H1 (cell line): ENCODE measurements at regions not wholly inside any gene's neighbourhood (a gene's known extent, or its start where the extent isn't known, plus 50 kb on each side); places are given as distances from the start of the nearest gene placed in this dataset.

Experiments
- CTCF ChIA-PET: fragments of 300-600 bp; sonication (Branson Sonifier 250); formaldehyde crosslinking; loops from one replicate; lab custom pipeline; 2021; ENCODE audit not compliant: partially characterized antibody; lab: Charles Lee
- POLR2A ChIA-PET: fragments of 300-600 bp; sonication (Branson Sonifier 250); formaldehyde crosslinking; loops from one replicate; lab custom pipeline; 2021; ENCODE audit warnings: inconsistent platforms; ENCODE audit not compliant: partially characterized antibody; lab: Charles Lee
- DNase-seq, 2 experiments: peaks; one replicate each; pipeline versions ENCODE4 v3.0.0 to v3.0.0-alpha.2; 2010 to 2022; ENCODE audit warnings: low spot score in 2 of 2, low read depth in 1 of 2, mixed read lengths in 1 of 2
- FAIRE-seq: peaks from 2 replicates; lab custom pipeline; 2011; peaks lifted over from hg19 to GRCh38; lab: Jason Lieb, UNC
- H2AFZ ChIP-seq: 2 replicates; pipeline ENCODE4 v1.8.1; 2012; ENCODE audit warnings: low read length, inconsistent platforms
- H2AK5ac ChIP-seq: 2 replicates; pipeline ENCODE4 v1.6.1; 2013; ENCODE audit warnings: low read depth, low read length
- H2BK120ac ChIP-seq: replicated peaks from 2 replicates; pipeline ENCODE3; 2013; ENCODE audit warnings: low read depth, low read length, inconsistent platforms
- H2BK12ac ChIP-seq: 2 replicates; pipeline ENCODE4 v1.6.1; 2013; ENCODE audit warnings: low read depth, low read length
- H2BK15ac ChIP-seq: 2 replicates; pipeline ENCODE4 v1.6.1; 2013; ENCODE audit warnings: low read length
- H2BK20ac ChIP-seq: 2 replicates; pipeline ENCODE4 v1.6.1; 2013; ENCODE audit warnings: low read length
- H2BK5ac ChIP-seq: 2 replicates; pipeline ENCODE4 v1.6.1; 2013; ENCODE audit warnings: low read depth, low read length
- H3K14ac ChIP-seq: 2 replicates; pipeline ENCODE4 v1.6.1; 2013; ENCODE audit warnings: inconsistent platforms; ENCODE audit not compliant: insufficient read length
- H3K18ac ChIP-seq: 2 replicates; pipeline ENCODE4 v1.6.1; 2013; ENCODE audit warnings: low read length; ENCODE audit errors: extremely low read depth
- H3K23ac ChIP-seq: 2 replicates; pipeline ENCODE4 v1.6.1; 2013; ENCODE audit warnings: inconsistent platforms; ENCODE audit not compliant: insufficient read length
- H3K23me2 ChIP-seq: 2 replicates; pipeline ENCODE4 v1.6.1; 2013; ENCODE audit warnings: low read depth, low read length
- H3K27ac ChIP-seq: 2 replicates; pipeline ENCODE4 v1.6.1; 2011; ENCODE audit warnings: low read depth, low read length, inconsistent platforms
- H3K27me3 ChIP-seq, 4 experiments: replicated peaks in 1 of 4; 1 replicate in 1 of 4; 2 replicates in 3 of 4; pipeline versions ENCODE4 v1.6.1 to v1.8.1; 2011 to 2013; ENCODE audit warnings: low read length in 3 of 4, mild to moderate bottlenecking in 3 of 4, inconsistent platforms in 2 of 4, mixed read lengths in 2 of 4, moderate library complexity in 1 of 4; ENCODE audit not compliant: control insufficient read depth in 3 of 4, insufficient read depth in 3 of 4; ENCODE audit errors: extremely low read depth in 1 of 4
- H3K36me3 ChIP-seq, 4 experiments: 2 replicates each; pipeline versions ENCODE4 v1.6.1 to v1.8.1; 2011 to 2013; ENCODE audit warnings: mild to moderate bottlenecking in 4 of 4, low read length in 3 of 4, moderate library complexity in 2 of 4, control low read depth in 1 of 4, inconsistent platforms in 1 of 4; ENCODE audit not compliant: insufficient read depth in 4 of 4, control insufficient read depth in 2 of 4
- H3K4ac ChIP-seq: replicated peaks from 2 replicates; pipeline ENCODE3; 2013; ENCODE audit warnings: low read length, low read depth, mixed read lengths, inconsistent platforms; ENCODE audit not compliant: insufficient read length
- H3K4me1 ChIP-seq, 4 experiments: replicated peaks in 1 of 4; 1 replicate in 1 of 4; 2 replicates in 3 of 4; pipeline versions ENCODE4 v1.6.1 to v1.8.1; 2011 to 2013; ENCODE audit warnings: low read length in 3 of 4, inconsistent platforms in 2 of 4, mixed read lengths in 1 of 4; ENCODE audit not compliant: insufficient read depth in 4 of 4, control insufficient read depth in 3 of 4
- H3K4me2 ChIP-seq, 2 experiments: 2 replicates each; pipeline versions ENCODE4 v1.6.1 to v1.8.1; 2011 to 2013; ENCODE audit warnings: low read depth in 2 of 2, low read length in 2 of 2, control low read depth in 1 of 2, inconsistent platforms in 1 of 2, mild to moderate bottlenecking in 1 of 2; ENCODE audit not compliant: insufficient read depth in 1 of 2
- H3K4me3 ChIP-seq, 4 experiments: fragments of 200-600, 300-600 bp in 1 of 4; sonication (generic), shearing (Covaris generic), sonication (Bioruptor Twin) in 1 of 4; 2 replicates each; pipeline versions ENCODE4 v1.5.1 to v1.8.1; 2011 to 2016; ENCODE audit warnings: low read length in 4 of 4, low read depth in 3 of 4, control low read depth in 2 of 4, inconsistent platforms in 2 of 4, mild to moderate bottlenecking in 2 of 4, mixed read lengths in 1 of 4, moderate library complexity in 1 of 4; ENCODE audit not compliant: insufficient read depth in 2 of 4; ENCODE audit errors: extremely low read depth in 1 of 4
- H3K56ac ChIP-seq: replicated peaks from 2 replicates; pipeline ENCODE3; 2013; ENCODE audit warnings: low read depth, mild to moderate bottlenecking, mixed read lengths, low read length, inconsistent platforms; ENCODE audit not compliant: insufficient read length
- H3K79me1 ChIP-seq: 2 replicates; pipeline ENCODE4 v1.6.1; 2013; ENCODE audit warnings: low read depth, low read length, control low read depth
- H3K79me2 ChIP-seq, 2 experiments: 2 replicates each; pipeline versions ENCODE4 v1.6.1 to v1.8.1; 2012 to 2013; ENCODE audit warnings: low read length in 2 of 2, mild to moderate bottlenecking in 2 of 2, inconsistent platforms in 1 of 2; ENCODE audit not compliant: insufficient read depth in 2 of 2, control insufficient read depth in 1 of 2
- H3K9ac ChIP-seq, 4 experiments: replicated peaks in 1 of 4; 1 replicate in 1 of 4; 2 replicates in 3 of 4; pipeline versions ENCODE4 v1.6.1 to v1.8.1; 2011 to 2013; ENCODE audit warnings: low read depth in 3 of 4, low read length in 3 of 4, control low read depth in 2 of 4, mild to moderate bottlenecking in 2 of 4, moderate library complexity in 2 of 4, inconsistent platforms in 1 of 4; ENCODE audit errors: extremely low read depth in 1 of 4
- H3K9me3 ChIP-seq, 2 experiments: 2 replicates each; pipeline versions ENCODE4 v1.6.1 to v1.8.1; 2012 to 2013; ENCODE audit warnings: mild to moderate bottlenecking in 2 of 2, moderate library complexity in 2 of 2, control low read depth in 1 of 2, inconsistent platforms in 1 of 2, low read depth in 1 of 2, low read length in 1 of 2, mixed read lengths in 1 of 2; ENCODE audit not compliant: insufficient read depth in 2 of 2
- H4K20me1 ChIP-seq, 2 experiments: replicated peaks in 1 of 2; 2 replicates each; pipeline versions ENCODE3 to v1.8.1; 2011 to 2013; ENCODE audit warnings: inconsistent platforms in 2 of 2, low read length in 2 of 2, mild to moderate bottlenecking in 1 of 2; ENCODE audit not compliant: insufficient read depth in 2 of 2, control insufficient read depth in 1 of 2
- H4K5ac ChIP-seq: 2 replicates; pipeline ENCODE4 v1.6.1; 2013; ENCODE audit warnings: low read length, low read depth, mixed read lengths, inconsistent platforms; ENCODE audit not compliant: insufficient read length
- H4K8ac ChIP-seq: 2 replicates; pipeline ENCODE4 v1.8.0; 2013; ENCODE audit warnings: mild to moderate bottlenecking, moderate library complexity, low read length, inconsistent platforms; ENCODE audit not compliant: insufficient read depth; ENCODE audit errors: extremely low read depth
- H4K91ac ChIP-seq: replicated peaks from 2 replicates; pipeline ENCODE3; 2013; ENCODE audit warnings: low read length, mixed read lengths, inconsistent platforms; ENCODE audit not compliant: insufficient read length
- ASH2L ChIP-seq: fragments of 200-600, 300-600 bp; sonication (generic); IDR thresholded peaks from one replicate; pipeline ENCODE4 v1.7.1; 2017; ENCODE audit warnings: low read length
- CTBP2 ChIP-seq: IDR thresholded peaks from 2 replicates; pipeline ENCODE4 v1.7.0; 2011; ENCODE audit warnings: borderline replicate concordance, mild to moderate bottlenecking, moderate library complexity, mixed read lengths, low read length; ENCODE audit not compliant: insufficient read depth, insufficient read length
- EP300 ChIP-seq, 2 experiments: IDR thresholded peaks; 1 replicate in 1 of 2; 2 replicates in 1 of 2; pipeline ENCODE4 v1.6.1; 2011 to 2012; ENCODE audit warnings: low read depth in 2 of 2, low read length in 2 of 2, mild to moderate bottlenecking in 2 of 2, borderline replicate concordance in 1 of 2, inconsistent platforms in 1 of 2, moderate library complexity in 1 of 2
- HDAC6 ChIP-seq: IDR thresholded peaks from one replicate; pipeline ENCODE4 v1.7.1; 2012; ENCODE audit warnings: low read depth, mild to moderate bottlenecking, inconsistent platforms, low read length, moderate library complexity
- POLR2AphosphoS5 ChIP-seq: IDR thresholded peaks from 2 replicates; pipeline ENCODE4 v1.6.1; 2011; ENCODE audit warnings: low read depth, low read length
- RFX5 ChIP-seq: IDR thresholded peaks from 2 replicates; pipeline ENCODE4 v1.6.1; 2011; ENCODE audit warnings: low read depth, low read length, improper control_type of control experiment, borderline replicate concordance
- SIN3A ChIP-seq, 2 experiments: IDR thresholded peaks in 1 of 2; conservative IDR thresholded peaks in 1 of 2; 2 replicates each; pipeline ENCODE4 v1.6.1; 2011 to 2012; ENCODE audit warnings: low read length in 2 of 2, improper control_type of control experiment in 1 of 2, low read depth in 1 of 2, mild to moderate bottlenecking in 1 of 2
- YY1 ChIP-seq: IDR thresholded peaks from 2 replicates; pipeline ENCODE4 v1.6.1; 2011; ENCODE audit warnings: low read depth, mild to moderate bottlenecking, low read length

- H3K56ac ChIP-seq: no peak overlapping the region
- no peak overlapping the region for H2AFZ ChIP-seq
- ChIA-PET POLR2A (no interaction called here), CTCF (no interaction called here)
- H3K4me2 ChIP-seq: no peak overlapping the region
- FAIRE-seq: no peak
- no peaks in the 10 kb centered on the region for H3K23me2 ChIP-seq
- H4K8ac ChIP-seq: no peak overlapping the region
- H3K36me3 ChIP-seq: no peaks in the 10 kb centered on the region
- H3K4ac ChIP-seq: no peak overlapping the region
- H2BK120ac ChIP-seq: no peak overlapping the region
- H3K4me1 ChIP-seq: no peaks in the 10 kb centered on the region; a peak in 1 of 7 replicates
- no peaks in the 10 kb centered on the region for H3K9me3 ChIP-seq
- no peak for DNase-seq
- no peak overlapping the region for H4K5ac ChIP-seq
- no peaks in the 10 kb centered on the region for H3K27me3 ChIP-seq
- no peak overlapping the region for H3K4me3 ChIP-seq
- no peak overlapping the region for H4K91ac ChIP-seq
- no peak overlapping the region for H3K9ac ChIP-seq
- H3K79me1 ChIP-seq: no peaks in the 10 kb centered on the region
- no peak overlapping the region for H2BK12ac ChIP-seq
- H2BK5ac ChIP-seq: no peak overlapping the region
- H4K20me1 ChIP-seq: no peaks in the 10 kb centered on the region
- H2AK5ac ChIP-seq: no peak overlapping the region
- no peak overlapping the region for H3K14ac ChIP-seq
- H3K18ac ChIP-seq: no peak overlapping the region
- no peak overlapping the region for H2BK15ac ChIP-seq
- H2BK20ac ChIP-seq: no peak overlapping the region
- no peak overlapping the region for H3K23ac ChIP-seq
- TF ChIP-seq ASH2L (no peak), POLR2AphosphoS5 (no peak), EP300 (IDR thresholded peaks at IDR 0.05; ENCODE audit: borderline replicate concordance in 1 of 2, low read depth in 2 of 2, low read length in 2 of 2) (no peak), YY1 (no peak), CTBP2 (no peak), HDAC6 (no peak), SIN3A (conservative IDR thresholded peaks at IDR 0.05 in 1 of 2, IDR thresholded peaks at IDR 0.05 in 1 of 2; ENCODE audit: low read depth in 1 of 2, low read length in 2 of 2) (no peak), RFX5 (no peak)
- H3K27ac ChIP-seq: no peak overlapping the region
- H3K79me2 ChIP-seq: no peaks in the 10 kb centered on the region
Observed at GRCh38 chr18:42233908-42234307, 278.9 kb downstream of the PIK3C3 start.
